PFSK-1 (cell line): ENCODE measurements at regions not wholly inside any gene's neighbourhood (a gene's known extent, or its start where the extent isn't known, plus 50 kb on each side); places are given as distances from the start of the nearest gene placed in this dataset.

Experiments
- FOXP2 ChIP-seq: optimal IDR thresholded peaks from 2 replicates; pipeline ENCODE3; 2011; ENCODE audit warnings: borderline replicate concordance, control low read depth, inconsistent platforms; ENCODE audit not compliant: insufficient read depth; ENCODE audit errors: extremely low read length, extremely low read depth
- POLR2AphosphoS5 ChIP-seq: IDR thresholded peaks from 2 replicates; pipeline ENCODE4 v1.6.1; 2012; ENCODE audit warnings: low read depth, mild to moderate bottlenecking, control low read depth, low read length, moderate library complexity
- REST ChIP-seq, 2 experiments: IDR thresholded peaks; 2 replicates each; pipeline versions ENCODE4 v1.6.1 to v1.8.0; 2011 to 2012; ENCODE audit warnings: low read depth in 2 of 2, low read length in 2 of 2, control low read depth in 1 of 2, inconsistent platforms in 1 of 2, mild to moderate bottlenecking in 1 of 2, moderate library complexity in 1 of 2; ENCODE audit not compliant: insufficient read depth in 1 of 2
- SIN3A ChIP-seq: IDR thresholded peaks from 2 replicates; pipeline ENCODE4 v1.6.1; 2012; ENCODE audit warnings: mild to moderate bottlenecking, low read length, moderate library complexity, borderline replicate concordance; ENCODE audit not compliant: insufficient read depth
- TAF1 ChIP-seq: IDR thresholded peaks from 2 replicates; pipeline ENCODE4 v1.6.1; 2012; ENCODE audit warnings: low read length, control low read depth, borderline replicate concordance; ENCODE audit not compliant: insufficient read depth

DNA sequence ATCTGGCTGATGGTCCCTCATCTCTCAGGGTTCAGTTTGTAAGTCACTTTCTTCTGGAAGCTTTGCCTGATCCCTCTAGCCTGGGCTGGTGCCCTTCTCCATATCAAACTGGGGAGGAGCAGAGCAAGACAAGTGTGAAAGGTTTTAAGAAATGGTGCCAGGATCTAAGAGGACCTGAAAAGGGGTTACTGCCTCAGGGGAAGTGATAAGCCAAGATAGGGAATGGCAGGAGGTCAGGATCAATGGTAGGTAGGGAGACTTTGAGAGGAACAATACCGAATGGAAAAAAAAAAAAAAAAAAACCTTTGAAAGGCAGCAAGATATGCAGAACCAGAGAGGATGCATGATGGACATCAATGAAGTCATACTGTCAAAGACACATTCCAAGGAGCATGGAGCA is 67.5 kb upstream of the TLR4 start:
- TF ChIP-seq SIN3A (no peak), REST (IDR thresholded peaks at IDR 0.05; ENCODE audit: insufficient read depth in 1 of 2, low read depth in 2 of 2, low read length in 2 of 2) (no peak), TAF1 (no peak), FOXP2 (no peak), POLR2AphosphoS5 (no peak)

DNA sequence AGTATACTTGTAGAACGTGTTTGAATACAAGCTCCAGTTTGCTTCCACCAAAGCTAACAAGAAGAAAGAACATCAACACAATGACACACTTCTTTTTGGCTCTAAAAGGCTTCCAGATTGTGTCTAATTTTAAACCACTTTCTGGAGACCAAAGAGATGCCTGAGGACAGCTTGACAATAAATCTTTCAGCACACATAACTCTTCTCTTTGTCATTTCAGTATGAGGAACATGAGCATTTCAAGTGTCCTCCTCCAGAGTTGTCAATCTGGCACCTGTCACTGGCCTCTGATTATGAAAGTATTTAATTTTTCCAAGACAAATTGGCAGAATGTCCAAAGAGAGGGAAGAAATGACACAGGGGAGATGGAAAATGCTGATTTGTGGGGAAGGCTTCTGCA is 79.0 kb upstream of the TLR4 start:
- TF ChIP-seq TAF1 (no peak), POLR2AphosphoS5 (no peak), FOXP2 (no peak), SIN3A (no peak)

GRCh38 chr9:117624106-117624505 is 80.1 kb upstream of the TLR4 start:
- TF ChIP-seq REST (IDR thresholded peaks at IDR 0.05; ENCODE audit: insufficient read depth in 1 of 2, low read depth in 2 of 2, low read length in 2 of 2) (no peak), POLR2AphosphoS5 (no peak), FOXP2 (no peak)

DNA sequence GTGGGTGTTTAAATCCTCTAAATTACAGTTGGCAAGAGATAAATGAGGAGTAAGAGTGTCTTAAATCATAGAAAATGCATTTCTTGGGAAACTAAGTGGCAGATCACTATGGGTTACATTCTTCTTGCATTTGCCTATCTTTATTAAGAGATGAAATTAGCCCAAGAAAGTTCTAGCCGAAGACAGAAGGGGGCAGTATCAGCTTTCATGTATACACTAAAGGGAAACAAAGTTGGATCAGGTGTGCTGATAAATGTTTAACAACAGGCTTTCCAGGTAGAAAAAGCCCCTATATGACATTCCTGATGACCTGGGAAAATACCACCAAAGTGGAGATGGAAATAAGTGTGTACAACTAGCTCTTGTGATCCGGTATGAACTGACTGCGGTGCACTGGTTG is 81.9 kb upstream of the TLR4 start:
- TF ChIP-seq TAF1 (no peak), SIN3A (no peak), FOXP2 (no peak), POLR2AphosphoS5 (no peak), REST (IDR thresholded peaks at IDR 0.05; ENCODE audit: insufficient read depth in 1 of 2, low read depth in 2 of 2, low read length in 2 of 2) (no peak)

DNA sequence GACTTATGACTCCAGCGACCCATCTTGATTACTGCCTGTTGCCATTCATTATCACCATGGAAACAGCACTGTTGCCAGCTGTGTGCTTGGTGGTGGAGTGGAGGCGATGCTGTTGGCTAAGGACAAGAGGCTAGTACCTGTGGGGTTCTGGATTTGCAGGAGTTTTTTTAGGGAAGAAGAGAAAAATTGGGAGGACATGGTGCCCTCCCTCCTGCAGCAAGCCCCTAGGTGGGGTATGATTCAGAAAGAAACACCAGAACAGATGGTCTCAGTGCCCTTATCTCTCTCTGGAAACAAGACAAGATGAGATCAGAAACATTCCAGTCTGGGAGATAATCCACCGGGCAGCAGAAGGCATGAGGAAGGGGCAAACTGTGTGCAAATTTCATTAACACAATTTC is 87.8 kb upstream of the TLR4 start:
- TF ChIP-seq FOXP2 (no peak), REST (IDR thresholded peaks at IDR 0.05; ENCODE audit: insufficient read depth in 1 of 2, low read depth in 2 of 2, low read length in 2 of 2) (no peak), SIN3A (no peak), POLR2AphosphoS5 (no peak), TAF1 (no peak)

DNA sequence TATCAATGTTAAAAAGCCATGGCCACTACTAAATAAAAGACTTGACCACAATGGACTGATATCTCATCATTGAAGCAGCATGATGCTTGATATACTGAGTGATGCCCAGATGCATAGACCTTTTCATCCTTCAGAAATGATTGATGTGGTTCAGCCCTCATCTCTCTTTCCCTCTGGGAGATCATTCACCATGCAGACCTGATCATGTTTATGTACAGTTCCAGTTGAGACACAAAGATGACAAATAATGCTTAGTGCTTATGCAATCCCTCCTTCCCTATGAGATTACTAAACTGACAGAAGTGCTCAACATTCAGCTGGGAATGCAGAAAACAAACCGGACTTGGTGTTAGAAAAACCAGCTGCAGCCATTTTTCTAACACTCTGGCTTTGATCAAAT is 91.9 kb upstream of the TLR4 start:
- TF ChIP-seq REST (IDR thresholded peaks at IDR 0.05; ENCODE audit: insufficient read depth in 1 of 2, low read depth in 2 of 2, low read length in 2 of 2) (no peak), FOXP2 (no peak), TAF1 (no peak), SIN3A (no peak), POLR2AphosphoS5 (no peak)
